ENCODE measurements at regions not wholly inside any gene's neighbourhood (a gene's known extent, or its start where the extent isn't known, plus 50 kb on each side); places are given as distances from the start of the nearest gene placed in this dataset.
A peak's percentile ranks its signal among the peaks of the same experiment; 100 is the strongest.
"Not testable (repeated sequence)": the region's sequence is repeated elsewhere in the genome, so short reads cannot be mapped to it uniquely, and the experiment has no call there.

DNA sequence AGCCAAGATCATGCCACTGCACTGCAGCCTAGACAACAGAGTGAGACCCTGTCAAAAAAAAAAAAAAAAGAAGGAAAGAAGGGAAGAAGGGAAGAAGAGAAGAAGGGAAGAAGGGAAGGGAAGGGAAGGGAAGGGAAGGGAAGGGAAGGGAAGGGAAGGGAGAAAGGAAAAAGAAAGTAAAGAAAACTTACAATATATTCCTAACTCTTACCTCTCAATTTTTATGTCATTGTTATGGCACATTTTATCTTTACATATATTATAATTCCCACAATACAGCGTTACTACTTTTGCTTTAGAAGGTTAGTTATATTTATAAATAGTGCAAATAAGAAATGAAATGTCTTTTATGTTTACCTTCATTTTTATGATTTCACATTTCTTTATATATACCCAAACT lies 358.7 kb downstream of the HHIPL2 start:
- DNase-seq (ENCODE audit: low read depth) = no peak
- TF ChIP-seq, protein P1, sequence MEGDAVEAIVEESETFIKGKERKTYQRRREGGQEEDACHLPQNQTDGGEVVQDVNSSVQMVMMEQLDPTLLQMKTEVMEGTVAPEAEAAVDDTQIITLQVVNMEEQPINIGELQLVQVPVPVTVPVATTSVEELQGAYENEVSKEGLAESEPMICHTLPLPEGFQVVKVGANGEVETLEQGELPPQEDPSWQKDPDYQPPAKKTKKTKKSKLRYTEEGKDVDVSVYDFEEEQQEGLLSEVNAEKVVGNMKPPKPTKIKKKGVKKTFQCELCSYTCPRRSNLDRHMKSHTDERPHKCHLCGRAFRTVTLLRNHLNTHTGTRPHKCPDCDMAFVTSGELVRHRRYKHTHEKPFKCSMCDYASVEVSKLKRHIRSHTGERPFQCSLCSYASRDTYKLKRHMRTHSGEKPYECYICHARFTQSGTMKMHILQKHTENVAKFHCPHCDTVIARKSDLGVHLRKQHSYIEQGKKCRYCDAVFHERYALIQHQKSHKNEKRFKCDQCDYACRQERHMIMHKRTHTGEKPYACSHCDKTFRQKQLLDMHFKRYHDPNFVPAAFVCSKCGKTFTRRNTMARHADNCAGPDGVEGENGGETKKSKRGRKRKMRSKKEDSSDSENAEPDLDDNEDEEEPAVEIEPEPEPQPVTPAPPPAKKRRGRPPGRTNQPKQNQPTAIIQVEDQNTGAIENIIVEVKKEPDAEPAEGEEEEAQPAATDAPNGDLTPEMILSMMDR (conservative IDR thresholded peaks at IDR 0.05; ENCODE audit: control insufficient read depth, insufficient read depth, low read depth, low read length) = no peak
- no peak overlapping the region for H3K4me3 ChIP-seq (ENCODE audit: control insufficient read depth, low read depth, low read length)

DNA sequence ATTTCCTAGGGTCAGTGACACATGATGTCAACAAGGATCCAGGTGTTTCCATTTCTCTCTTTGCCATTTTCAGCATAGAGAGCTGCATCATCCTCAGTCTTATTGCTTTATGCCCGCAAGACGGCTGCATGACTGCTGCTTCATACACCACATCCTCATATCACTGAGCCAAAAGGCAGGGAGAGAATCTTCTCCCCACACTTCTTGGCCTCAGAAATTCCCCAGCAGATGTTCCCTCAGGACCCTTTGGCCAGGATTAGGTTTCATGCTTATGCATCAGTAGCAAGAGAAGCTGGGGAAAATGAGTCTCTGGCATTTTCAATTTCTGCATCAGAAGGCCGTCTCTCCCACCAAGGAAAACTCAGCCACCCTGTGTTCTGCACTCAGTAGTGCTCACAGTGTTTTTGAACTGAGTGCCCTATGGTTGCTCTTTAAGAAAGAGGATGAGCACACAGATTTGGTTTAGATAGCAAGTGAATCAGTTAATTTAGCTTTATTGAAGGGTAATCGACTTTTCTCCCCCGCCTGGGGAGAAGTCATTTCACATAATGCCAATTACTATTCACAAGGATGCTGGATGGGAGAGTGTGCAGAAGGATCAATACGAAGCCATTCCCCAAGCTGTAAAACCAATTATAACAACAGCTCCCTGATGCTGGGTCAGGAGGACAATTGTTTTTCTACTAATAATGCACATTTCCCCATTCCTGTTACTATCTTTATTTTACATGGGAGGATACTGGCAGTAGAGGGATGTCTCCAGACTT lies 360.2 kb downstream of the HHIPL2 start:
- TF ChIP-seq, protein P1 (conservative IDR thresholded peaks at IDR 0.05; ENCODE audit: control insufficient read depth, insufficient read depth, low read depth, low read length) = no peak
- H3K4me3 ChIP-seq (ENCODE audit: control insufficient read depth, low read depth, low read length) = no peak overlapping the region
- peak; percentile 7 for DNase-seq (ENCODE audit: low read depth)

DNA sequence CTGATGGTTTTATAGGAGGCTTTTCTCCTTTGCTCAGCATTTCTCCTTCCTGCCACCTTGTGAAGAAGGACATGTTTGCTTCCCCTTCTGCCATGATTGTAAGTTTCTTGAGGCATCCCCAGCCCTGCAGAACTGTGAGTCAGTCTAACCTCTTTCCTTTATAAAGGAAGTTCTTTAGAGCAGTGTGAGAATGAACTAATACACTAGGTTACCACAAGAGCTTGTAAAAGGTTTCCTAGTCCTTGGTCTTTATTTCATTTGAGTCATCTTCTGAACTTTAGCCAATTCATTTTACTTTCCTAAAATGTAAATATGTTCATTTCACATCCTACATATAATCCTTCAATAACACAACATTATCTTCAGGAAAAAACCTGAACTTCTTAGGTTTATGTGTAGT lies 365.3 kb downstream of the HHIPL2 start:
- DNase-seq (ENCODE audit: low read depth) = peak; percentile 36
- TF ChIP-seq, protein P1 (conservative IDR thresholded peaks at IDR 0.05; ENCODE audit: control insufficient read depth, insufficient read depth, low read depth, low read length) = no peak

DNA sequence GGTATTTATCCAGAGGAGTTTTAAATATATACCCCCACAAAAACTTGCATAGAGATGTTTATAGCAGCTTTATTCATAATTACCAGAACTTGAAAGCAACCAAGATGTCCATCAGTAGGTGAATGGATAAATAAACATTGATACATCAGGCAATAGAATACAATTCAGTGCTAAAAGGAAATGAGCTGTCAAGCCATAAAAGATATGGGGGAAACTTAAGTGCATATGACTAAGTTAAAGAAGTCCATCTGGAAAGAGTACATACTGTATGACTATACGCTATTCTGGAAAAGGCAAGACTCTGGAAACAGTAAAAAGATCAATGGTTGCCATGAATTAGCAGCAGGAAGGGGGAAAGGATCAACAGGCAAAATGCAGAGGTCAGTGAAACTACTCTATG lies 366.7 kb downstream of the HHIPL2 start:
- peak; percentile 29 for DNase-seq (ENCODE audit: low read depth)

More for the DNA sequence above, 365.3 kb downstream of the HHIPL2 start:
- no peak overlapping the region for H3K4me3 ChIP-seq (ENCODE audit: control insufficient read depth, low read depth, low read length)

GRCh38 chr1:222177496-222177895 lies 370.4 kb downstream of the HHIPL2 start:
- not testable (repeated sequence) for H3K4me3 ChIP-seq (ENCODE audit: control insufficient read depth, low read depth, low read length); DNase-seq (ENCODE audit: low read depth)

More for the DNA sequence above, 366.7 kb downstream of the HHIPL2 start:
- H3K4me3 ChIP-seq (ENCODE audit: control insufficient read depth, low read depth, low read length) = no peak overlapping the region
- TF ChIP-seq, protein P1 (conservative IDR thresholded peaks at IDR 0.05; ENCODE audit: control insufficient read depth, insufficient read depth, low read depth, low read length) = no peak

GRCh38 chr1:222171005-222171404 lies 376.9 kb downstream of the HHIPL2 start:
- peak; percentile 76 for DNase-seq (ENCODE audit: low read depth)
- TF ChIP-seq, protein P1 (conservative IDR thresholded peaks at IDR 0.05; ENCODE audit: control insufficient read depth, insufficient read depth, low read depth, low read length) = peak; percentile 83
- H3K4me3 ChIP-seq (ENCODE audit: control insufficient read depth, low read depth, low read length) = no peak overlapping the region

GRCh38 chr1:222168621-222169020 lies 379.3 kb downstream of the HHIPL2 start:
- TF ChIP-seq, protein P1 (conservative IDR thresholded peaks at IDR 0.05; ENCODE audit: control insufficient read depth, insufficient read depth, low read depth, low read length) = no peak
- no peak overlapping the region for H3K4me3 ChIP-seq (ENCODE audit: control insufficient read depth, low read depth, low read length)
- peak; percentile 51 for DNase-seq (ENCODE audit: low read depth)

Measured in fibroblast of mammary gland (primary cell).